SU-DHL-6 (cell line): ENCODE measurements at regions not wholly inside any gene's neighbourhood (a gene's known extent, or its start where the extent isn't known, plus 50 kb on each side); places are given as distances from the start of the nearest gene placed in this dataset.

ENCODE experiments used
- EZH2phosphoT487 ChIP-seq: fragments of 200-600 bp; sonication (generic), shearing (Covaris generic); conservative IDR thresholded peaks from 2 replicates; pipeline ENCODE4 v1.6.1; 2018; ENCODE audit warnings: mild to moderate bottlenecking, antibody characterized with exemption, low read length, moderate library complexity, mixed read lengths
- TF ChIP-seq, protein P1 (sequence below): fragments of 200-600 bp; sonication (generic); IDR thresholded peaks from one replicate; pipeline ENCODE4 v1.5.1; 2017; ENCODE audit warnings: antibody characterized with exemption, mild to moderate bottlenecking, low read length, moderate library complexity; ENCODE audit not compliant: insufficient read depth, poor library complexity, severe bottlenecking

DNA sequence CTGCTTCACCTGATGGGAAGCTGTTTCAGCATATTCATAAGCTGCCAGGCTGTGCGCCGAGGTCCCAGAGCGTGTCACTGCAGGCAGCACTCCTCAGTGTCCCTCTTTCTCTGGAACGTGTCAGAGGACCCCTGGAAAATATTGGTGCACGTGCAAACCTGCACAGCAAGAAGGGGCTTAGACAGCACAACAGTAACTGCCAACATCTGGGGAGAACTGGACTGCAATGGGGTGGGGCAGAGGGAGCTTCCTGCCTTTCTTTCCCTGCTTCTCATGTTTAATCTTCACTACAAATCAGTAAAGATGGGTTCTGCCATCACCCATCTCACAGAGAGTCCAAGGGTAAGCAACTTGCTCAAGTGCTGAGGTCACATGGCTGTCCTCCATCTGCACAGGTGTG, 86.5 kb upstream of the GPR26 start:
- TF ChIP-seq, protein P1, sequence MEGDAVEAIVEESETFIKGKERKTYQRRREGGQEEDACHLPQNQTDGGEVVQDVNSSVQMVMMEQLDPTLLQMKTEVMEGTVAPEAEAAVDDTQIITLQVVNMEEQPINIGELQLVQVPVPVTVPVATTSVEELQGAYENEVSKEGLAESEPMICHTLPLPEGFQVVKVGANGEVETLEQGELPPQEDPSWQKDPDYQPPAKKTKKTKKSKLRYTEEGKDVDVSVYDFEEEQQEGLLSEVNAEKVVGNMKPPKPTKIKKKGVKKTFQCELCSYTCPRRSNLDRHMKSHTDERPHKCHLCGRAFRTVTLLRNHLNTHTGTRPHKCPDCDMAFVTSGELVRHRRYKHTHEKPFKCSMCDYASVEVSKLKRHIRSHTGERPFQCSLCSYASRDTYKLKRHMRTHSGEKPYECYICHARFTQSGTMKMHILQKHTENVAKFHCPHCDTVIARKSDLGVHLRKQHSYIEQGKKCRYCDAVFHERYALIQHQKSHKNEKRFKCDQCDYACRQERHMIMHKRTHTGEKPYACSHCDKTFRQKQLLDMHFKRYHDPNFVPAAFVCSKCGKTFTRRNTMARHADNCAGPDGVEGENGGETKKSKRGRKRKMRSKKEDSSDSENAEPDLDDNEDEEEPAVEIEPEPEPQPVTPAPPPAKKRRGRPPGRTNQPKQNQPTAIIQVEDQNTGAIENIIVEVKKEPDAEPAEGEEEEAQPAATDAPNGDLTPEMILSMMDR, result no peak
- no peak for TF ChIP-seq EZH2phosphoT487
